Liver (tissue), 8 donors: ENCODE measurements at regions not wholly inside any gene's neighbourhood (a gene's known extent, or its start where the extent isn't known, plus 50 kb on each side); places are given as distances from the start of the nearest gene placed in this dataset.

Experiments used
- DNase-seq: peaks from one replicate; pipeline ENCODE4 v3.0.0-alpha.2; 2017; ENCODE audit warnings: low spot score
- H3K27ac ChIP-seq, 2 donors: one replicate each; pipeline ENCODE4 v1.7.0; 2013; ENCODE audit warnings: inconsistent platforms in 2 of 2, low read length in 2 of 2, control low read depth in 1 of 2, low read depth in 1 of 2, mild to moderate bottlenecking in 1 of 2
- H3K27me3 ChIP-seq, 4 donors: one replicate each; pipeline versions ENCODE4 v1.6.1 to v1.7.0; 2013; ENCODE audit warnings: low read length in 3 of 4, inconsistent platforms in 1 of 4, mild to moderate bottlenecking in 1 of 4, moderate library complexity in 1 of 4; ENCODE audit not compliant: control insufficient read depth in 4 of 4, insufficient read depth in 4 of 4
- H3K36me3 ChIP-seq, 4 donors: one replicate each; pipeline versions ENCODE4 v1.6.1 to v1.7.0; 2013; ENCODE audit warnings: low read length in 3 of 4, mild to moderate bottlenecking in 3 of 4, low read depth in 1 of 4, moderate library complexity in 1 of 4; ENCODE audit not compliant: control insufficient read depth in 4 of 4, insufficient read depth in 3 of 4
- H3K4me1 ChIP-seq, 4 donors: one replicate each; pipeline versions ENCODE4 v1.6.1 to v1.7.0; 2013; ENCODE audit warnings: low read length in 3 of 4, mild to moderate bottlenecking in 3 of 4, moderate library complexity in 1 of 4; ENCODE audit not compliant: control insufficient read depth in 4 of 4, insufficient read depth in 4 of 4
- H3K4me3 ChIP-seq, 3 donors: one replicate each; pipeline versions ENCODE4 v1.6.1 to v1.7.0; 2013; ENCODE audit warnings: low read length in 3 of 3, control low read depth in 1 of 3, low read depth in 1 of 3, mild to moderate bottlenecking in 1 of 3
- H3K9ac ChIP-seq, 2 donors: one replicate each; pipeline ENCODE4 v1.7.0; 2013; ENCODE audit warnings: low read length in 2 of 2, mild to moderate bottlenecking in 2 of 2, moderate library complexity in 2 of 2, control low read depth in 1 of 2, low read depth in 1 of 2
- H3K9me3 ChIP-seq, 4 donors: one replicate each; pipeline versions ENCODE4 v1.6.1 to v1.7.0; 2013; ENCODE audit warnings: low read length in 3 of 4; ENCODE audit not compliant: control insufficient read depth in 4 of 4
- EGR1 ChIP-seq, 2 donors: IDR thresholded peaks; 2 replicates each; pipeline ENCODE4 v1.6.1; 2016 to 2018; ENCODE audit warnings: antibody characterized with exemption in 2 of 2, low read depth in 2 of 2
- FOXA1 ChIP-seq: IDR thresholded peaks from 2 replicates; pipeline ENCODE4 v1.6.1; 2016; ENCODE audit warnings: antibody characterized with exemption
- FOXA2 ChIP-seq: IDR thresholded peaks from 2 replicates; pipeline ENCODE4 v1.6.1; 2016; ENCODE audit warnings: antibody characterized with exemption
- GABPA ChIP-seq, 2 donors: IDR thresholded peaks in 1 of 2; conservative IDR thresholded peaks in 1 of 2; 2 replicates each; pipeline ENCODE4 v1.6.1; 2016; ENCODE audit warnings: antibody characterized with exemption in 2 of 2, mild to moderate bottlenecking in 1 of 2, moderate library complexity in 1 of 2
- HNF4A ChIP-seq, 2 donors: conservative IDR thresholded peaks; 2 replicates each; pipeline ENCODE4 v1.6.1; 2016; ENCODE audit warnings: antibody characterized with exemption in 2 of 2, mild to moderate bottlenecking in 2 of 2
- HNF4G ChIP-seq: IDR thresholded peaks from 2 replicates; pipeline ENCODE4 v1.6.1; 2016; ENCODE audit warnings: antibody characterized with exemption
- JUND ChIP-seq, 2 donors: IDR thresholded peaks; 2 replicates each; pipeline ENCODE4 v1.6.1; 2016; ENCODE audit warnings: antibody characterized with exemption in 2 of 2
- NR2F2 ChIP-seq: IDR thresholded peaks from 2 replicates; pipeline ENCODE4 v1.6.1; 2016; ENCODE audit warnings: antibody characterized with exemption
- RAD21 ChIP-seq, 2 donors: IDR thresholded peaks; 2 replicates each; pipeline ENCODE4 v1.6.1; 2016; ENCODE audit warnings: antibody characterized with exemption in 2 of 2, mild to moderate bottlenecking in 2 of 2
- RXRA ChIP-seq, 2 donors: IDR thresholded peaks; 2 replicates each; pipeline ENCODE4 v1.6.1; 2017 to 2018; ENCODE audit warnings: antibody characterized with exemption in 2 of 2, mild to moderate bottlenecking in 1 of 2
- SP1 ChIP-seq: IDR thresholded peaks from 2 replicates; pipeline ENCODE4 v1.6.1; 2018; ENCODE audit warnings: antibody characterized with exemption, mild to moderate bottlenecking
- TAF1 ChIP-seq: conservative IDR thresholded peaks from 2 replicates; pipeline ENCODE4 v1.6.1; 2016; ENCODE audit warnings: antibody characterized with exemption, mild to moderate bottlenecking
- YY1 ChIP-seq: IDR thresholded peaks from 2 replicates; pipeline ENCODE4 v1.6.1; 2016; ENCODE audit warnings: antibody characterized with exemption, mild to moderate bottlenecking
- WGBS: extraction: QIAGEN DNeasy Blood & Tissue Kit; methylation state at CpG from one replicate; pipeline ENCODE4 v1.1.7; 2013; 5-methylcytosine and 5-hydroxymethylcytosine counted together
- TF ChIP-seq, protein P1 (sequence below): IDR thresholded peaks from 2 replicates; pipeline ENCODE4 v1.6.1; 2016; ENCODE audit warnings: antibody characterized with exemption, mild to moderate bottlenecking
- TF ChIP-seq, protein P2 (sequence below): IDR thresholded peaks from 2 replicates; pipeline ENCODE4 v1.6.1; 2016; ENCODE audit warnings: antibody characterized with exemption
- TF ChIP-seq, protein P3 (sequence below): fragments of 150-350 bp; IDR thresholded peaks from 2 replicates; pipeline ENCODE4 v1.5.1; 2017; ENCODE audit warnings: improper control_type of control experiment, low read depth, low read length; ENCODE audit not compliant: missing input control
- TF ChIP-seq, protein P4 (sequence below): IDR thresholded peaks from 2 replicates; pipeline ENCODE4 v1.6.1; 2016; ENCODE audit warnings: antibody characterized with exemption
- TF ChIP-seq, protein P5 (sequence below): IDR thresholded peaks from 2 replicates; pipeline ENCODE4 v1.6.1; 2016; ENCODE audit warnings: antibody characterized with exemption
- donor health status: healthy.
- donor health status: healthy.
- donor health status: healthy.
- donor health status: healthy.
- donor health status: healthy.

DNA sequence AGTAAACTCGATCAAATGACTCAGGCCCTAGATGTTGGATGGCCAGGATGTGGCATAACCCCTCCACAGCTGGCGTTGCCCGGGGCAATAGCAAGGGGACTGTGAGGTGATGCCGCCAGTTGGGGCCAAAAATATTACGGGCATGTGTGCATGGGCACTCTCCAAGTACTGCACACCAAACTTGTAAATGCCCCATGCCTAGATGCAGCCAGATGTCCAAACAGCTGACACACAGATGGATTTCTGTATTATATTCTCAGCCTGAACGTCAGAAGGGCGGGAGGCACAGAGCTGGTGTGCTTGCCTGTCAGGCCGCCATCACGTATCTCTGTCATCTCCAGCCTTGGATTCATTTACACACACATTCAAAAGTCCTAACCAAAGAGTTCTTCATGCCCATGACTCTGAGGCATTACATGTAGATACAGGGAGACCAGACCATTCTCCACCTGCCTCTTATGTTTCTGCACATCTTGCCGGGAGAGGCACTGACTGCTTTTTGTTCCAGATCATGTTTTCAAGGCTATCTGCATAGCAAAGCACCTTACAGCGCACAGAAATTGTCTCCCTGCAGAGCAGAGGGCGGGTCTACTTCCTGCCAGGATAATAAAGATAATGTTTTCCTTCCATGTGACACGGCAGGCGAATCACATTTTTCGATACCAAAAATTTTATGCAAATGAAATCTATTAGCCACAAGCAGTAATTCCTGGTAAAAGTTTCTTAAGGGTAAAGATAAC lies 200.9 kb upstream of the ADAMTS16 start:
- Histone ChIP-seq H3K9ac (no peak overlapping the region), H3K36me3 (no peaks in the 10 kb centered on the region), H3K9me3 (no peaks in the 10 kb centered on the region), H3K4me1 (no peaks in the 10 kb centered on the region), H3K27me3 (no peaks in the 10 kb centered on the region), H3K4me3 (no peak overlapping the region), H3K27ac (no peak overlapping the region)
- 80% methylated on average over 15 of the region's 15 CpGs for WGBS
- DNase-seq: no peak
- TF ChIP-seq YY1: no peak
- TF ChIP-seq JUND (IDR thresholded peaks at IDR 0.05): no peak
- TF ChIP-seq HNF4G: no peak
- no peak for TF ChIP-seq FOXA2
- no peak for TF ChIP-seq RAD21 (IDR thresholded peaks at IDR 0.05)
- TF ChIP-seq, protein P1, sequence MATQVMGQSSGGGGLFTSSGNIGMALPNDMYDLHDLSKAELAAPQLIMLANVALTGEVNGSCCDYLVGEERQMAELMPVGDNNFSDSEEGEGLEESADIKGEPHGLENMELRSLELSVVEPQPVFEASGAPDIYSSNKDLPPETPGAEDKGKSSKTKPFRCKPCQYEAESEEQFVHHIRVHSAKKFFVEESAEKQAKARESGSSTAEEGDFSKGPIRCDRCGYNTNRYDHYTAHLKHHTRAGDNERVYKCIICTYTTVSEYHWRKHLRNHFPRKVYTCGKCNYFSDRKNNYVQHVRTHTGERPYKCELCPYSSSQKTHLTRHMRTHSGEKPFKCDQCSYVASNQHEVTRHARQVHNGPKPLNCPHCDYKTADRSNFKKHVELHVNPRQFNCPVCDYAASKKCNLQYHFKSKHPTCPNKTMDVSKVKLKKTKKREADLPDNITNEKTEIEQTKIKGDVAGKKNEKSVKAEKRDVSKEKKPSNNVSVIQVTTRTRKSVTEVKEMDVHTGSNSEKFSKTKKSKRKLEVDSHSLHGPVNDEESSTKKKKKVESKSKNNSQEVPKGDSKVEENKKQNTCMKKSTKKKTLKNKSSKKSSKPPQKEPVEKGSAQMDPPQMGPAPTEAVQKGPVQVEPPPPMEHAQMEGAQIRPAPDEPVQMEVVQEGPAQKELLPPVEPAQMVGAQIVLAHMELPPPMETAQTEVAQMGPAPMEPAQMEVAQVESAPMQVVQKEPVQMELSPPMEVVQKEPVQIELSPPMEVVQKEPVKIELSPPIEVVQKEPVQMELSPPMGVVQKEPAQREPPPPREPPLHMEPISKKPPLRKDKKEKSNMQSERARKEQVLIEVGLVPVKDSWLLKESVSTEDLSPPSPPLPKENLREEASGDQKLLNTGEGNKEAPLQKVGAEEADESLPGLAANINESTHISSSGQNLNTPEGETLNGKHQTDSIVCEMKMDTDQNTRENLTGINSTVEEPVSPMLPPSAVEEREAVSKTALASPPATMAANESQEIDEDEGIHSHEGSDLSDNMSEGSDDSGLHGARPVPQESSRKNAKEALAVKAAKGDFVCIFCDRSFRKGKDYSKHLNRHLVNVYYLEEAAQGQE: no peak
- TF ChIP-seq, protein P2, sequence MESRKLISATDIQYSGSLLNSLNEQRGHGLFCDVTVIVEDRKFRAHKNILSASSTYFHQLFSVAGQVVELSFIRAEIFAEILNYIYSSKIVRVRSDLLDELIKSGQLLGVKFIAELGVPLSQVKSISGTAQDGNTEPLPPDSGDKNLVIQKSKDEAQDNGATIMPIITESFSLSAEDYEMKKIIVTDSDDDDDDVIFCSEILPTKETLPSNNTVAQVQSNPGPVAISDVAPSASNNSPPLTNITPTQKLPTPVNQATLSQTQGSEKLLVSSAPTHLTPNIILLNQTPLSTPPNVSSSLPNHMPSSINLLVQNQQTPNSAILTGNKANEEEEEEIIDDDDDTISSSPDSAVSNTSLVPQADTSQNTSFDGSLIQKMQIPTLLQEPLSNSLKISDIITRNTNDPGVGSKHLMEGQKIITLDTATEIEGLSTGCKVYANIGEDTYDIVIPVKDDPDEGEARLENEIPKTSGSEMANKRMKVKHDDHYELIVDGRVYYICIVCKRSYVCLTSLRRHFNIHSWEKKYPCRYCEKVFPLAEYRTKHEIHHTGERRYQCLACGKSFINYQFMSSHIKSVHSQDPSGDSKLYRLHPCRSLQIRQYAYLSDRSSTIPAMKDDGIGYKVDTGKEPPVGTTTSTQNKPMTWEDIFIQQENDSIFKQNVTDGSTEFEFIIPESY: no peak
- no peak for TF ChIP-seq RXRA (IDR thresholded peaks at IDR 0.05)
- no peak for TF ChIP-seq HNF4A (conservative IDR thresholded peaks at IDR 0.05)
- no peak for TF ChIP-seq GABPA (IDR thresholded peaks at IDR 0.05 in 1 of 2, conservative IDR thresholded peaks at IDR 0.05 in 1 of 2)
- TF ChIP-seq NR2F2: no peak
- TF ChIP-seq, protein P3, sequence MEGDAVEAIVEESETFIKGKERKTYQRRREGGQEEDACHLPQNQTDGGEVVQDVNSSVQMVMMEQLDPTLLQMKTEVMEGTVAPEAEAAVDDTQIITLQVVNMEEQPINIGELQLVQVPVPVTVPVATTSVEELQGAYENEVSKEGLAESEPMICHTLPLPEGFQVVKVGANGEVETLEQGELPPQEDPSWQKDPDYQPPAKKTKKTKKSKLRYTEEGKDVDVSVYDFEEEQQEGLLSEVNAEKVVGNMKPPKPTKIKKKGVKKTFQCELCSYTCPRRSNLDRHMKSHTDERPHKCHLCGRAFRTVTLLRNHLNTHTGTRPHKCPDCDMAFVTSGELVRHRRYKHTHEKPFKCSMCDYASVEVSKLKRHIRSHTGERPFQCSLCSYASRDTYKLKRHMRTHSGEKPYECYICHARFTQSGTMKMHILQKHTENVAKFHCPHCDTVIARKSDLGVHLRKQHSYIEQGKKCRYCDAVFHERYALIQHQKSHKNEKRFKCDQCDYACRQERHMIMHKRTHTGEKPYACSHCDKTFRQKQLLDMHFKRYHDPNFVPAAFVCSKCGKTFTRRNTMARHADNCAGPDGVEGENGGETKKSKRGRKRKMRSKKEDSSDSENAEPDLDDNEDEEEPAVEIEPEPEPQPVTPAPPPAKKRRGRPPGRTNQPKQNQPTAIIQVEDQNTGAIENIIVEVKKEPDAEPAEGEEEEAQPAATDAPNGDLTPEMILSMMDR: no peak
- TF ChIP-seq, protein P4, sequence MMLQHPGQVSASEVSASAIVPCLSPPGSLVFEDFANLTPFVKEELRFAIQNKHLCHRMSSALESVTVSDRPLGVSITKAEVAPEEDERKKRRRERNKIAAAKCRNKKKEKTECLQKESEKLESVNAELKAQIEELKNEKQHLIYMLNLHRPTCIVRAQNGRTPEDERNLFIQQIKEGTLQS: no peak
- TF ChIP-seq FOXA1: no peak
- TF ChIP-seq, protein P5, sequence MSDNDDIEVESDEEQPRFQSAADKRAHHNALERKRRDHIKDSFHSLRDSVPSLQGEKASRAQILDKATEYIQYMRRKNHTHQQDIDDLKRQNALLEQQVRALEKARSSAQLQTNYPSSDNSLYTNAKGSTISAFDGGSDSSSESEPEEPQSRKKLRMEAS: no peak
- TF ChIP-seq TAF1: no peak
- no peak for TF ChIP-seq SP1
- TF ChIP-seq EGR1 (IDR thresholded peaks at IDR 0.05; ENCODE audit: low read depth in 2 of 2): no peak
